ENCODE measurements at regions not wholly inside any gene's neighbourhood (a gene's known extent, or its start where the extent isn't known, plus 50 kb on each side); places are given as distances from the start of the nearest gene placed in this dataset.
A peak's percentile ranks its signal among the peaks of the same experiment; 100 is the strongest.

GRCh38 chr18:46289463-46289862 lies 185.3 kb downstream of the HAUS1 start (continued):
- TF ChIP-seq SP3 (tag by site-specific recombination; IDR thresholded peaks at IDR 0.05): no peak
- no peak for TF ChIP-seq ZNF747 (tag by site-specific recombination; IDR thresholded peaks at IDR 0.05)

- POLR2A ChIA-PET: interaction anchor here (0.6 to 1.6 kb wide), 2 partner anchors 13 to 117 kb away, joined by 7 to 11 read pairs; no protein-coding TSS in a partner anchor
- H3K9me3 ChIP-seq (ENCODE audit: control insufficient read depth, insufficient read depth, low read depth, low read length): no peaks in the 10 kb centered on the region
- no peak overlapping the region for H3K27ac ChIP-seq (ENCODE audit: extremely low read depth, low read depth, low read length)
- TF ChIP-seq ZNF785 (tag by site-specific recombination; IDR thresholded peaks at IDR 0.05) (no peak), ZSCAN30 (tag by site-specific recombination; IDR thresholded peaks at IDR 0.05) (no peak), SP3 (tag by site-specific recombination; IDR thresholded peaks at IDR 0.05) (no peak), ZNF776 (tag by site-specific recombination; IDR thresholded peaks at IDR 0.05; ENCODE audit: borderline replicate concordance) (no peak), ZNF169 (tag by site-specific recombination; IDR thresholded peaks at IDR 0.05) (no peak), KLF8 (tag by site-specific recombination; IDR thresholded peaks at IDR 0.05) (no peak), ZNF610 (tag by site-specific recombination; IDR thresholded peaks at IDR 0.05; ENCODE audit: borderline replicate concordance) (no peak), TCF7L2 (IDR thresholded peaks at IDR 0.05; ENCODE audit: borderline replicate concordance, low read depth, low read length) (no peak)
- H3K36me3 ChIP-seq (ENCODE audit: control insufficient read depth in 2 of 2, insufficient read depth in 1 of 2, low read length in 2 of 2): no peaks in the 10 kb centered on the region
- CTCF ChIA-PET: interaction anchor here (0.6 to 0.9 kb wide), 2 partner anchors 117 to 131 kb away, joined by 3 read pairs; a partner anchor contains a TSS
- no peaks in the 10 kb centered on the region for H3K4me1 ChIP-seq (ENCODE audit: control insufficient read depth, insufficient read depth, low read length)
- H3K4me3 ChIP-seq (ENCODE audit: low read depth, low read length): no peak overlapping the region
Measured at GRCh38 chr18:46289931-46290330, 185.7 kb downstream of the HAUS1 start.

GRCh38 chr18:46290440-46291020 lies 186.3 kb downstream of the HAUS1 start:
- no peaks in the 10 kb centered on the region for H3K9me3 ChIP-seq (ENCODE audit: control insufficient read depth, insufficient read depth, low read depth, low read length)
- H3K4me1 ChIP-seq (ENCODE audit: control insufficient read depth, insufficient read depth, low read length): no peaks in the 10 kb centered on the region
- no peaks in the 10 kb centered on the region for H3K36me3 ChIP-seq (ENCODE audit: control insufficient read depth in 2 of 2, insufficient read depth in 1 of 2, low read length in 2 of 2)
- TF ChIP-seq ZNF521 (tag by site-specific recombination; IDR thresholded peaks at IDR 0.05) (no peak), CTCF (tag by site-specific recombination; IDR thresholded peaks at IDR 0.05) (peak; percentile 37; the same call in 1 of the 2 replicates)
- CTCF ChIA-PET: interaction anchor here (0.6 to 1.8 kb wide), 6 partner anchors 9 to 170 kb away, joined by 3 to 9 read pairs (median 3); a partner anchor contains a TSS
- no peak overlapping the region for H3K4me3 ChIP-seq (ENCODE audit: low read depth, low read length)
- H3K27ac ChIP-seq (ENCODE audit: extremely low read depth, low read depth, low read length): no peak overlapping the region
- POLR2A ChIA-PET: interaction anchor here (0.6 to 1.6 kb wide), 2 partner anchors 12 to 117 kb away, joined by 7 to 11 read pairs; no protein-coding TSS in a partner anchor

- H3K4me3 ChIP-seq (ENCODE audit: low read depth, low read length): no peak overlapping the region
- CTCF ChIA-PET: interaction anchor here (0.6 to 1.8 kb wide), 6 partner anchors 8 to 169 kb away, joined by 3 to 9 read pairs (median 4); a partner anchor contains a TSS
- POLR2A ChIA-PET: interaction anchor here (1.6 kb wide), 1 partner anchor 118 kb away, joined by 11 read pairs; no protein-coding TSS in a partner anchor
- no peaks in the 10 kb centered on the region for H3K4me1 ChIP-seq (ENCODE audit: control insufficient read depth, insufficient read depth, low read length)
- H3K9me3 ChIP-seq (ENCODE audit: control insufficient read depth, insufficient read depth, low read depth, low read length): no peaks in the 10 kb centered on the region
- H3K36me3 ChIP-seq (ENCODE audit: control insufficient read depth in 2 of 2, insufficient read depth in 1 of 2, low read length in 2 of 2): no peaks in the 10 kb centered on the region
- no peak overlapping the region for H3K27ac ChIP-seq (ENCODE audit: extremely low read depth, low read depth, low read length)
- TF ChIP-seq ZNF184 (tag by site-specific recombination; IDR thresholded peaks at IDR 0.05) (no peak), ZNF157 (tag by site-specific recombination; IDR thresholded peaks at IDR 0.05) (no peak), ZNF155 (tag by site-specific recombination; IDR thresholded peaks at IDR 0.05) (no peak), ZNF239 (tag by site-specific recombination; IDR thresholded peaks at IDR 0.05) (no peak), ZNF324 (tag by site-specific recombination; IDR thresholded peaks at IDR 0.05) (no peak), ZNF169 (tag by site-specific recombination; IDR thresholded peaks at IDR 0.05) (no peak), YY1 (tag by site-specific recombination; IDR thresholded peaks at IDR 0.05) (no peak), IKZF3 (tag by site-specific recombination; IDR thresholded peaks at IDR 0.05) (no peak), ZNF785 (tag by site-specific recombination; IDR thresholded peaks at IDR 0.05) (no peak), ZNF677 (tag by site-specific recombination; IDR thresholded peaks at IDR 0.05) (no peak), ZNF585B (tag by site-specific recombination; IDR thresholded peaks at IDR 0.05) (no peak), ZNF701 (tag by site-specific recombination; IDR thresholded peaks at IDR 0.05) (no peak), ZNF221 (tag by site-specific recombination; IDR thresholded peaks at IDR 0.05; ENCODE audit: borderline replicate concordance) (no peak), ATF2 (tag by site-specific recombination; IDR thresholded peaks at IDR 0.05; ENCODE audit: low read depth) (no peak), ZNF19 (tag by site-specific recombination; IDR thresholded peaks at IDR 0.05; ENCODE audit: low read depth) (no peak), ZNF350 (tag by site-specific recombination; IDR thresholded peaks at IDR 0.05) (no peak), PBX3 (CRISPR knock-in tag; IDR thresholded peaks at IDR 0.05) (no peak), ZNF660 (tag by site-specific recombination; IDR thresholded peaks at IDR 0.05) (no peak)
Measured at GRCh38 chr18:46291149-46291548, 187.0 kb downstream of the HAUS1 start.
